Activated CD4-positive, alpha-beta T cell treated with anti-CD3 and anti-CD28 coated beads for 48 hours (primary cell): ENCODE measurements at regions not wholly inside any gene's neighbourhood (a gene's known extent, or its start where the extent isn't known, plus 50 kb on each side); places are given as distances from the start of the nearest gene placed in this dataset.
"Not testable (repeated sequence)": the region's sequence is repeated elsewhere in the genome, so short reads cannot be mapped to it uniquely, and the experiment has no call there.

ENCODE experiments used
- DNase-seq: peaks from one replicate; pipeline ENCODE4 v3.0.0-alpha.2; 2020

- DNase-seq, result no peak
These were observed 1570.0 kb upstream of the DEFB115 start for GRCh38 chr20:29687438-29687837.

GRCh38 chr20:29689411-29690225 is 1567.8 kb upstream of the DEFB115 start:
- DNase-seq, result peak; percentile 63

DNA sequence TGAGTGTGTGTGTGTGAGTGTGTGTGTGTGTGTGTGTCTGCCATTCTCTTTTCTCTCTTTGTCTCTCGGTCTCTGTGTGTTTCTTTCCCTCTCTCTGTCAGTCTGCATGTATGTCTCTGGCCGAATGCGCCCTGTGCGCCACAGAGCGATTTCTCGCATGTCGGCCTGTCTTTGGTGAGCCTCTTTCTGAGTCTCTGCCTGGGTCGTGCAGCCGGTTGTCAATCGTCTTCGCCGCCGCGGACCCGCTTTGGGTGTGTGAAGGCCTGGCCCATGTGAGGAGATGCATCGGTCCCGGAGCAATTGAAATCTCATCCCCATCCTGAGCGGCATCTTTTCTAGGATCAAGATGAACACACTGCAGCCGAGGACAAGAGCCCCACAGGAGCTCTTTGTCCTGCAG is 1567.2 kb upstream of the DEFB115 start:
- no peak for DNase-seq

GRCh38 chr20:29740601-29740950 is 1516.9 kb upstream of the DEFB115 start:
- no peak for DNase-seq

GRCh38 chr20:29740951-29741593 is 1516.4 kb upstream of the DEFB115 start:
- DNase-seq, result no peak

DNA sequence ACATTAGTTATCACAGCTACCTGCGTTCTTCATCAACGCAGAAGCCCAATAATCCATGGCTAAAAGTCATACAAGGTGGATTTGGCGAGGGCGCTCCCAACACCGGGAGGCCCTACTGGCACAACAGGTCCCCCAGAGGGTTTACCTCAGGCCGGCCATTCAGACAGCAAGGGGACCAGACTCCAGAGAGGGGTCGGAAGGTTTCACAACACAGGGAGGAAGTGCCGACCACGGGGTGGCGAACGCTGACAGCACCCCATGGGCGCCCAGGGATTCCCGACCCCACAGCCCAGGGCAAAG is 1515.9 kb upstream of the DEFB115 start:
- DNase-seq, result no peak

DNA sequence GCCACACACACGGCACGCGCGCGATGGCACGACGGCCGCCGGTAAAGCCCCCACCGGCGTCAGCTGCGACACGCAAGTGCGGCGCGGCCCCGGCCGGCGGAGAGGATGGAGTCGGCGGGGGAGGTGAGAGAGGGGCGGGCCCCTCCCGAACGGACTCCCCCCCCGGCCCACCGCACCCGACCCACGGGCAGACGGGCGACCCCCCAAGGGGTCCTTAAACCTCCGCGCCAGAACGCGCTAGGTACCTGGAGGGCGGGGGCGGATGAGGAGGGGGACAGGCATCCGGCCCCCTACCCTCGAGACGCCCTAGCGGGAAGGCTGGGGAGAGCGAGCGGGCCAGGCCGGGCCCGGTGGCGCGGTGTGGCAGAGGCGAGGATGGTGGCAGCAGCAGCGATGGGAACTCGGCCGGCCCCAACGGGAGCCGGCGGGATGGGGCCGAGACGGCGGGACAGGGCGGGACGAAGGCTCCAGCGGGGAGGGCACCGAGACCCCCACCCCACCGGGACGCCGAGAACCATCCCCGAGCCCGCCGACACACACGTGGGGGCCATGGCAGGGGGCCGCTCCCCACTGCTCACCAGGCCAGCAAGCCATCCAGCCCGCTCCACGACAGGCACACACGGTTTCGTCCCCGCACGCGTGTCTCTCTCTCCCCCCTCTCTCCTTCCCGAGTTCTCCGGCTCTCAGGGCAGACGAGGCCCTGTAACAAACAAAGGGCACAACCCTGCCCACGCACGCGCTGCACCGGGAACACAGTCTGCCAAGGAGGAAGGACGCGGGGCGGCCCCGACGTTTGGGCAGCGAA is 1515.4 kb upstream of the DEFB115 start:
- DNase-seq, result no peak

GRCh38 chr20:29742699-29743100 is 1514.8 kb upstream of the DEFB115 start:
- DNase-seq, result no peak

- DNase-seq, result no peak
These were observed 1514.1 kb upstream of the DEFB115 start for GRCh38 chr20:29743101-29743931.

DNA sequence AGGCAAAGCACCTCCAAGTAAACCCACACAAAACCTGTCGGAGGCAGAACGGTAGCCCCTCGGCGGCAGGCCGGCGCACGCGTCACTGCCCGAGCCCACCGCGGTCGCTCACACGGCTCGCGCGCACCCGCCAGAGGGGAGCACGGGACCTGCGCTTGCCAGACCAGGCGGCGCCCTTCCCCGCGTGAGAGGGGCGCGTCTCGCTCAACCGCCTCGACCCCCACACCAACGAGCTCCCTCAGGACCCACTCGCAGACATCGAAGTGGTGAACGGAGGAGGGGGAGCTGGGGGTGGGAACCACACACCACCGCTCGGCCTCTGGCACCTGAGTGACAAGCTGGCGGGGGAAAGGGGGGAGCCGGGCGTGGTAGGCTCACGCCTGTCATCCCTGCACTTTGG is 1513.4 kb upstream of the DEFB115 start:
- DNase-seq, result no peak

DNA sequence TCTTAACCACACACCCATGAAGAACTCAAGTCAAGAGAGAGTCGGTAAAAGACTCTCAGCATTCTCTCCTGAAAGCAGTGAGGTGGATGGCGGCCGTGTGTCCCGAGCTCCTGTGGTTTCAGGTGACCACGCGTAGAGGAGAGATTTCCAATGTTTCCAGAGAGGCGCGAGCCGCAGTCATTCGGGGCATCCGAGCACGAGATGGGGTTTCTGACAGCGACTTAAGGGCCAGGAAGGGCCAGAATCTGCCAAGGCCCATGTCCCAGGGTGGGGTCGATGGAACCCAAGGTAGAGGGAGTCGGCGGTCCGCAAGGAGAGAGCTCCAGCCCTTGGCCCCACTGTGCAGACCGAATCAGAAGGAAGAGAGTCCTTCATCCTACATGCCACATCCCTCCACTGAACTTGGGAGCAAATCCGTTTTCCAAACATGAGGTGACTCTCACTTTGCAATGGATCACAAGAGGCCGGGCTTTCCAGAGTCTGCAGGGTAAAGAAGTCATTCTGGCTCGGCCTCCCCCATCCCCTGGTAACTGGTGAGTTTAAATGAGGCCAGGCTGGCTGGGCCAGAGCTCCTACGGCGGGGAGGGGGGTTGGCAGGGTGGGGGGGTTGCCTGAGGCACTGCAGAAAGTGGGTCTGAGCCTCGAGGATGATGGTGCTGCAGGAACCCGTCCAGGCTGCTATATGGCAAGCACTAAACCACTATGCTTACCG is 1511.8 kb upstream of the DEFB115 start:
- not testable (repeated sequence) for DNase-seq

DNA sequence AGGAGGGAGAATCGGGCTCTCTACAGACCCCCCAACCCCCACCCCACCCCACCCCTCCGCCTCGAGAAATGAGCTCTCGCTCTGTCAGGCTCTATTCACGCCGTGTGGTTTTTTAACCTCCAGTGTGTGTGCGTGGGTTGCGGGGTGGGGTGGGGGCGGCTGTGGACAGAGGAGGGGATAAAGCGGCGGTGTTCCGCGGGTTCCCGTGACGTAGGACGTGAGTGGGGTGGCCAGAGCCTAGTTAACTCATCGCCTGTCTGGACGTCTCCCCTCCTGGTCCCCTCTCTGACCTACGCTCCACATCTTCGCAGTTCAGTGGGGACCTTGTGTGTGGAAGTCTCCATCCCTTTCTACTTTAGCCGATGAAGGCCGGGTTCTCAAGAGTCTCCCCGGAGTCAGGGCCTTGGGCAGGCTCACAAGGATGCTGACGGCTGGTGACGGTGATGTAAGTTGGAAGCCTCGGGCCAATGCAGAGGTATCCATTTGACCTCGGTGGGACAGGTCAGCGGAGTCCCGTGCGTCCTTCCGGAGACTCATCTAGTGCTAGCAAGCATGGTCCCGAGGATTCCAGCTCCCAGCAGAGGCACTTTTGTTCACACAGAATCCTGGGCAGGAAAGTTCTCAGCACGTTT is 1507.1 kb upstream of the DEFB115 start:
- no peak for DNase-seq

DNA sequence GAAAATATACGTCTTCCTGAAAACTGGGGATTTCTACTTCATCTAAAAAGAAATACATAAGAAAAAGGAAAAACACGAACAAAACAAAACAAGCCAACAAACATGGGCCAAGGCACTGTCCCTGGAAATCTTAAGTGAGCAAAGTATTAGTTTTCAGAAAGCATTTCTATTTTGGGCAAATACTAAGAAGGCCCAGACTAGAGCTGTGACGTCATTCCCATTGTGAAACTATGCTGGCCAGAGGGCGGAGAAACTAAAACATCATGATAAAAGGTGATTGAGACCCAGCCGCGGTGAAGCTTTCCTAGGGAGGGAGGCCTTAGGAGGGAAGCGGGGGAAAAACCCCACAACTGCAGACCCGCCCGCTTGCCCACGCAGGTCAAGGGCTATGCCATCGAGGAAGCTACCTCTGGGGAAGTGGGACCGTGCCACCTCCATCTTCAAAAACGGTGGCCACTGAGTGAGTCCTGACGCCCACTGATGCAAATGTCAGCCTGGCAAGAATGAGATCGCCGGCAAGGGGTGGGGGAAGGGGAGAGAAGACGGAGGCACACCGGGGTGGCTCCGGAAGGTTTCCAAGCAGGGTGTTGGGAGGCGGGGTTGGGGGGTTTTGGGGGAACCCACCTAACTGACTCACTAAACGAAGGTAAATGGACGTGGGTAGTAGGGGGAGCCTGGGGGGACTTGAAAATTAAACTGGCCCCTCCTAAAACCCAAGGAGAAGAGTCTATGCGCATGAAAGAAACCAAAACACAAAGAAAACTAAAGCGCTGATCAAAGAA is 1504.6 kb upstream of the DEFB115 start:
- peak; percentile 59 for DNase-seq

GRCh38 chr20:29753426-29753746 is 1504.1 kb upstream of the DEFB115 start:
- peak; percentile 53 for DNase-seq

GRCh38 chr20:29753879-29754278 is 1503.6 kb upstream of the DEFB115 start:
- not testable (repeated sequence) for DNase-seq

- DNase-seq, result not testable (repeated sequence)
These were observed 1501.5 kb upstream of the DEFB115 start for GRCh38 chr20:29755854-29756498.

GRCh38 chr20:29756664-29757063 is 1500.8 kb upstream of the DEFB115 start:
- DNase-seq, result no peak

DNA sequence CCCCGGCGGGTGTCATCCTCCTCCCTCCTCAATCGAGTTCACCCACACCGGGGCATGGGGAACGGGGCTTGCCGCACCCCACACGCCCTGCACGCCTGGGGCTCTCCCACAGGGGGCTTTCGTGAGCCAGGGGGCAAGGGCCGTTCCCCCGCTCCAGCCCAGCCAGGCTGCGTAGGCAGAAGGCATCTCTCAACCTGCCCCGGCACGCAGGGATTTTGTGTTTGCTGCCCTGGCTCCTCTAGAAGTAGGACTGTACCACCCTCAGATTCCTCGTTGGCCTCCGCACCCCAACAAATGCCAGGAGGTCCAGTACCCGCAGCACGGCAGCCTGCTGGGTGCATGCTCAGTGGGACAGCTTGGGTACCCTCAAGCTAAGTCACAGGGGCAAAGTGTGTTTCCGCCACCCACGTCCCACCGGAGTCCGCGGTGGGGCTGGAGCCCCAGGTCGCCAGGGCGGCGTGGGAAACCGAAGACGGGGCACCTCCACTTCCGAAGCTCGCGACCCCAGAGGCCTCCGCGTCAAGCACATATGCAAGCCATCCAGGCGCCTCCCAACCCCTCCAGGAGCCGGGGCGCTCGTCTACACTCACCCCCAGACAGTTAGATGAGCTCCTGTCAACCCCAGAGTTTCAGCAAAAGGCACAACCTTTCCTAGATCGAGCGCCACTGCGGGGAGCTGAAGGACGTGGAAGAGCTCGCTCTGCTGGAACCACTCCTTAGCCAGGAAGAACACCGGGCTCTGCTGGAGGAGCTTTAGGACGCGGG is 1495.7 kb upstream of the DEFB115 start:
- not testable (repeated sequence) for DNase-seq

GRCh38 chr20:29762620-29763019 is 1494.8 kb upstream of the DEFB115 start:
- no peak for DNase-seq
